HT1080 (cell line): ENCODE measurements at regions not wholly inside any gene's neighbourhood (a gene's known extent, or its start where the extent isn't known, plus 50 kb on each side); places are given as distances from the start of the nearest gene placed in this dataset.

Experiments used
- DNase-seq: peaks from one replicate; pipeline ENCODE4 v3.0.0-alpha.2; 2015; ENCODE audit warnings: low read depth

DNA sequence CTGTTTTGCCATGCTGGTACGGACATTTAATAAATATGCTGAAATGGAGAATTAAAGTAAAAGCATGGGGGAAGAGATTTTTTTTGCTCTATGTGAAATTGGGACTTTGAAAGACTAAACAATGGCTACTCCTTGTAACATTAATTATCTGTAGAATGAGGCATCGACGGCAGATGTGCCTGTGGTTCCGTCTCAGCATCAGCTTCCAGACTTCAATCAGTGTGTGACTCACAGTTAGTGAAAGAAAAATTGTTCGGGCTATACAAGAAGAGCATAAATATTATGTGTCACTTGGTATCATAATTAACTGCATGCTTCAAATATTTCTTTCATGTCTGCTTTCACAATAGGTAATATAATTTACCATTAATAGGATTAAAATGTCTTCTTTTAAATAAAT, 117.0 kb upstream of the SMIM21 start:
- DNase-seq = peak; percentile 56

DNA sequence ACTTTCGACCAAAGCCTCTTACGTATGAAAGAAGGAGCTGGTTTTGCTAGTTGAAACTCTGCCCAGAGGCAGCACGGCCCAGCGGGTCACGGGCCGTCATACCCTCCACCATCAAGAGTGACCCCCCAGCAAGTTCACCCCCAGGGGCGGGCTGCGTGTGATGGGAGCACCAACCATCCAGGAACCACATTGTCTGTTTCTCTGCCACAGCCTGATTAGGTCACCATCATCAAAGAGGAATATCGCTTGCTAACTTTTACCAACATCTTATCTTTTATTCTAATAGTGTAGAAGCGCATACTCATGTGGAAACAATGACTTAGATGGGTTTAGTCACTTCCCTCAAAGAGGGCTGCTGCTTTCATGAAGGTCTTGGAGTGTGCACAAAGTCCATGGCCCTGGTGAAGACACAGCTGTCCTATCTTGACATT, 116.6 kb upstream of the SMIM21 start:
- peak; percentile 37 for DNase-seq

DNA sequence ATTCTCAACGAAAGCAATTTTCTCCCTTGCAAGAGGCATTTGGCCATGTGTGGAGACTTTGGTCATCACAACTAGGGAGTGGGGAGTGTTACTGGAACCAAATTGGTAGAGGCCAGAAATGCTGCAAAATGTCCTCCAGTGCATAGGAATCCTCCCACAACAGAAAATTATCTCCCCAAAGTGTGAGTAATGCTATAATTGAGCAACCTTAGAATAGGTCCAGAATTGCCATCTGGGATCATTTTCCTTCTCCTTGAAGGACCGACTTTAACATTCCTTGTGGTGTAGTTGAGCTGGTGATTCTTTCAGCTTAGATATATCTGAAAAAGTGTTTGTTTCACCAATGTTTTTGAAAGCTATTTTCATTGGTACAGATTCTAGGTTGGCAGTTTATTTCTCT, 111.2 kb upstream of the SMIM21 start:
- no peak for DNase-seq

DNA sequence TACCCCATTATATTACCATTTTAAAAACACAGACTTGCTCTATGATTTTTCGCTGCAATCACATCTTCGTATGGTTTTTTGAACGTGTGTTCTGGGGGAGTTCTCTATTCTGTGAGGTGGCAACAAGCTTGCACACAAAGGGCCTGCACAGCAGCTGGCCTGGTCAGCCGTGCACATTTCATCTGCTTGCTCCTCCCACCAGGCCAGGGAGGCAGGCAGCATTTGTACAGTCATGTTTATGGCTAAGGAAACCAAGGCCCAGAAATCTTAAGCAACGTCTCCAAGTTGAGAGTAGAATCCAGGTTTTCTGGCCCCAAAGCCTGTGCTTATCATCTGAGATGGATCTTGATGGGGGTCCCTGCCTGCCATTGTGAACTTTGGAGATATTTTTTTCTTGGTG, 106.4 kb upstream of the SMIM21 start:
- DNase-seq = no peak

DNA sequence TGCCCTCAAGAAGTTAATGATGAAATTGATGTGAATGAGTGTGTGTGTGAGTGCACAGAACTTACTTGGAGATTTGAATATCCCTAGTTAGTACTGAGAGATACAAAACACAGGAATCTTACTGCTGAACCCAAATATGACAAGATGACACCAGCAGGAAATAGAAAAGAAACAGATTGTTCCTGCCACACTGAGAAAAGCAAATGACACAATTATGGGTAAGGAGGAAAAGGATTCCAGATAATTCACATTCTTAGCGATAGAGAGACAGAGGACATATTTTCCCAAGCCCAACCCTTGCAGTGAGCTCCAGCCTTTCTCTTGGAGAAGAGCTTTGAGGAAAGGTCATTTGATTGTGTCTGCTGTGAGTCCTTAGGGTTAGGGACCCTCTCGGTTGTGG, 105.7 kb upstream of the SMIM21 start:
- no peak for DNase-seq

DNA sequence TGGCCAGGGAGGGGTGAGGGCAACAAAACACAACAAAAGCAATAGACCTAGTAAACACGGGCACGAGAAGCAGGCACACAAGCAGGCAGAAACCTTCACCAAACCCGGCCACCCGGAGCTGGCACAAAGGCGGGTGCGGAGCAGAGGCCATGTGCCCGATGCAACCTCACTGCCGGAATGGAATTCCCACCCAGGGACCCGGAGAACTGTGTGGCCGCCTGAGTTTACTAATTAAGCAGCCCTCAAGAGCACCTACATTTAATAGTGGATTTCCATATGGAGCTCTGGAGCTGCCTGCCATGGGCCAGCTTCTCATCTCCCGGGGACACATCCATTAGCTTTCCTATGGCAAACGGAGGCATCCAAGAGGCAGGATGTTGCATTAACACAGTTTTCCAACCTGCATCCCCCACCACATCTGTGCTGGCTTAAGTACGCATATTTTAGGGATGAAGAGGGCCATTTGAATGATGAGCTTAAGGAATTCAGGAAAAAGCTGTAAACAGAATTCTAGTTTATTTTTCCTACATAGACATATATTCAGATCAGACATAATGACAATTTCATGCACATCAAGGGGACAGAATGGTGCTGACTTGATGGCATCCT, 104.5 kb upstream of the SMIM21 start:
- no peak for DNase-seq

DNA sequence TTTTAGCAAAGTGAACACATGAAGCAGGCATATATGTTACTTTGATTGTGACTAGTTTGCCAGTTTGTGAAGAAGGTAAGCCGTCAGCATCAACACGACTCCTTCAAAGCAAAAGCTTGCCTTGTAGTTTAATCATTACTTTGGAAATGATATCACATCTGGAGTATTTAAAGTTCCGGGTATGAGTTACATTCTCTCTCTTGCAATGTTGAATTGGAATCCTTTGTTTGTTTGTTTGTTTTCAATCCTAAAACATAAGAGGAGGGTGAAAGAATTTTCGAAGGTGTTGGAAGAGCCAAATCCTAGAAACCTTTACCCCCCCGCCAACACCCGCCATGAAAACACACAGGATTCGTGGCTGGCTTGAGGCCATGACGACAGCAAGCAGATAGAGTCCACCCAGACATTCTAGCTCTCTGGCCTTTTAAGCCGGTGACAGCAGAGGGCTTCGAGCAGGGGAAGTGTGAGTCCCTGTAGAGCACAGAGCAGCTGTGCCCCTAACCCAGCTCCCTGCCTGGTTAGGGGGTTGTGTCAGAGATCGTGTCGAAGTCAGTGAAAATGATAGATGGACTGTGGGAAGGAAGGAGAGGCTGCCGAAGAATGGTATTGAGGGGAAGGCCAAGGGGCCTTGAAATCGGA, 103.8 kb upstream of the SMIM21 start:
- DNase-seq = no peak

DNA sequence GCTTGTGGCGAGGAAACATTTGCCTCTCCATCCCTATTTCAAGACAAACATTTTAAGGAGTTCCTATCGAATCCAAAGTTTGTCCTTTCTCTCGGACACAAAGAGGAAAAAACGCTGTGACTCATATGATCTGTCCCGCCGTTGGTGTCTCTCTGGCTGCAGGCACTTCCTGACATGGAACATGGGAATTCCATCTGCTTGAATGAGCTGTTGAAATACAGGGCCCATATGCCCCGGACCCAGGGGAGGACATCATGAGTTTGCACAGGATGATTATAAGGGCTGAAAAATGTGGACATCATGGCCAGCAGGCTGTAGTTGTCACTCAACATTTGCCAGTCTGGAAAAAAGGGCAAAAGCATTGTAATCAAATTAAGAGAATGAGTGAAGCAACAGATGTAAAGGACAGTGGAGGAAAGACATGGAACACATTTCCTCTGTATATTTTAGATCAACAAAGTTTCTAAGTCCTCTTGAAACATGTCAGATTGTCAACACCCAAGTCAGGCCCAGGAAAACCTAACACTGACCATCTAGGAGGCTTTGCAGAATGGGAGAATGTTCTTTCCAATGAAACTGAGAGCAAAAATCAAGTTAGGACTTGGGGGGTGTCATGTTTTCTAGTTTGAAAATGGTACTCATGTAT, 103.2 kb upstream of the SMIM21 start:
- peak; percentile 10 for DNase-seq

DNA sequence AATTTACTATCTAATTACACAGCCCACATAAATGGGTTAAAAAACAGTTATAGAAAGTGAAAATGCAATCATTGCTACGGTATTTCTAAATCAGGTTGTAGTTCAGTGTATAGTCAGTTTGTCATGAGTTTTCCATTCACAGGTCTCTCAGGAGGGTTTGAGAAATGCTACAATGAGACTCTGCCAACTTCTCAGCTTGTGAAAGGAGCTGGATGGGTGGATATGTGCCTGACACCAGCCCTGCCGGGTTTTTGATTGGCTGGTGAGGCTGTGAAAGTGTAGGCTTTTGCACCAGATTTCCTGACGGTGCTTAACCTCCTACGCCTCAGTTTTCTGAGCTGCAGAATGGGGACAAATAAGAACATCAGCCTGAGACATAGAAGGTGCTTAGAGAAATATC, 102.6 kb upstream of the SMIM21 start:
- no peak for DNase-seq

DNA sequence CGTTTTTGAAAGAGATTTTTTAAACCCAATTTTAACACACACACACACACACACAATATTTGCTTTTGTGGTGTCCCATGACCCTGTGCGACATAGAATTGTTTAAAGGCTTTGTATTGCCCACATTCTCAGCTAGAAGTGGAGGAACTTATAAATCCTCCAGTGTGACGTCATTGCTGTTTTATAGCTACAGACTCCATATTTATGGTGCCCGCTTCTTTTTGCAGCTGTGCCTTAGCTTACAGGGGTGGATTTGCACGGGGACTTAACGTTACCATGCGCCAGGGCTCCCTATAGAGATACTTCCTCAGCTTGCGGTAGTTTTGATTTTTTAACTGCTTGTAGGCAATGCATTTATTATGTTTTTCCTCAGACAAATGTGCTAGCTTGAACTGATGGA, 101.9 kb upstream of the SMIM21 start:
- DNase-seq = no peak

DNA sequence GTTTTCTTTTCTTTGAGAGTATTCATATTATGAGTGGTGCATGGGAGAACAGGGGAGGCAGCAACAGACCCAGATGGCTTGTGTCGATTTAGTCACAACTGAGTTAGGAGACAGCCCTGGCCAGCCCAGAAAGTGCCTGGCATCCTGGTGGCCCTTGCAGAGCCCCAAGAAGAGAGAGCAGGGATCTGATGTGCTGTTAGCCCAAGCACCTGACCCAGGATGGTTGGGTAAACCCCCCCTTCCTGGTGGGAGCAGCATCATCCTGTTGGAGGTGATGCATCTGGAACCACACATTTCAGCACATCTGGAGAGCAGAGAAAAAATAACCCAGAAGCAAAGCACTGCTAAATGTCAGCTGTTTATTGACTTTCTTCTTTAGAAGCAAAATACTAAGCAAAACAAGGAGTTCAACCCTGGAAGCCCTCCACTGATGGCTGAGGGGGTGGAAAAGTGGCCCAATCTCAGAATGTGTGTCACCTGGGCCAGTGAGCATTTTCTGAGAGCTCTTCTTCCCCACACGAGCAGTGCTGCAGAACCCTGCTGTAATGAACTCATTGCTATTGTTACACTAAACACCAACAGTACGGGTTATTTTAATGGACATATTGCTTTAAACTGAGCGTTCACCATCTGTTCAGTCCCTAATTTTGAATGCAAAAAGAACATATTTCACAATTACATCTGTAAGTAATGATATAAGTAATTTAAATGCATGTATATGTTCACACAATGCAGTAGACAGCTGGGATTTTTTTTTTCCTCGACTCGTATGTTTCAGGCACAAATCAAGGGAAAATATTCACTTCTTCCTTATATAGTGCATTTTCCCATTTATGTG, 100.6 kb upstream of the SMIM21 start:
- DNase-seq = no peak

DNA sequence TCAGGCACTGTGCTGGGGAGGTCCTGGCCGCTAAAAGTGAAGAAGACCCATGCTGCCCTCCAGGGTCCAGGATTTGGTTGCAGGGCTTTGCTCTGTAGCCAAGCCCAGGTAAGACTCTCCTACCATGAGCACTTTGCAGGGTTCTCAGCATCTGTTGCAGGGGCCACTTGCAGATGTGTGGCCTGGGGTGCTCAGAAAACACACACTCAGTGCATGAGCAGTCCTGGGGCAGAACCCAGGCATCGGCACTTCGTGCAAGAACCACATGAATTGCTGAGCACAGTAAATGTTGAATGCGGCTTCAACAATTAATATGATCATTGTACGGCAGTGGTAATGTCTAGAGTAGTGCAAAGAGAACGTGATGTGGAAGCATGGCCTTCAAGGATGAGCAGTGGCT, 98.5 kb upstream of the SMIM21 start:
- no peak for DNase-seq

DNA sequence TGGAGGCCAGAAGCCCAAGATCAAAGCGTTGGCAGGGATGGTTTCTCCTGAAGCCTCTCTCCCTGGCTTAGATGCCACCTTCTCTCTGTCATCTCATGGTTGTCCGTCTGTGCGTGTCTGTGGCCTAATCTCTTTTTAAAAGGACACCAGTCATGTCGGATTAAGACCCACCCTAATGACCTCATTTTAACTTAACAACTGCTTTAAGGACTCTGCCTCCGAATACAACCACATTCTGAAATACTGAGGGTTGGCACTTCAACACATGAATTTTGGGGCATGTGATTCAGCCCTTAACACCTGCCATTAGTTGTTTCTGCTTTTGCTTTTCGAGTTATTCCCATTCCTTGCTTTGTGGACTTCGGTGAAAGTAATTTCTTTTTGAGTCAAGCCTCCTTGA, 97.8 kb upstream of the SMIM21 start:
- DNase-seq = no peak

DNA sequence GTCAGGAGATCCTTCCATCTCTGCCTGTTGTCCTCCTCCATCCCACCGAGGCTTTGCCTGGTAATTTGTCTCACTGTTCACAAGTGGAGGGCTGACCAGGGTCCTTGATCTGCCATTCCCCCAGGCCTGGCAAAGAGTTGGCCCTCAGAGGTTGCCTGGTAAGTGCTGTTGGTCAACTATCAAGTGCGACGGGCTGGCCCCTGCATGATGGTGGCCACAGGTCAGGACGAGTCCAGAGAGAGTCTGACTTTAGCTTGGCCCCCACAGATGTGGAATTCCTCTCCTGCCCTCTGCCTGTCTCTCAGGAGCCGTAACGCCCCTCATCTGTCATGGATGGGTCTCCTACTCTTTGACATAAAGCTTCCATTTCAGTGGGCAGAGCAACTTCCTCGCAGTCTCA, 97.3 kb upstream of the SMIM21 start:
- DNase-seq = no peak

DNA sequence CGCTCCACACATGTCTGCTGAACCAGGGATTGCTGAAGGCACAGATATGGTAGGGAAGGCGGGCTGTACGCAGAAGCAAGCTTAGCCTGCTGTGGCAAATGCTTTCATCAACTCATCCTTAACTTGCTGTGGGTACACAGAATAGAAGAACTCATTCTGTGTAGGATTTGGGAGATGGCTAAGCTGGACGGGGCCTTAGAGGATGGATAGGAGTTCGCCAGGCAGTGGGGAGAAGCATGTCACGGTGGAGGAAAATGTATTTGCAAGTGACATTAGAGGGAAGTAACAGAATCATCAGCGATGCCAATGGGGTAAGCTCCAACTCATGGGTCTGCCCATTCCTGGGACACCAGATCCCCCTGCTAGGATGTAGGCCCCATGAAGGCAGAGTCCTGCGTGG, 96.7 kb upstream of the SMIM21 start:
- no peak for DNase-seq

DNA sequence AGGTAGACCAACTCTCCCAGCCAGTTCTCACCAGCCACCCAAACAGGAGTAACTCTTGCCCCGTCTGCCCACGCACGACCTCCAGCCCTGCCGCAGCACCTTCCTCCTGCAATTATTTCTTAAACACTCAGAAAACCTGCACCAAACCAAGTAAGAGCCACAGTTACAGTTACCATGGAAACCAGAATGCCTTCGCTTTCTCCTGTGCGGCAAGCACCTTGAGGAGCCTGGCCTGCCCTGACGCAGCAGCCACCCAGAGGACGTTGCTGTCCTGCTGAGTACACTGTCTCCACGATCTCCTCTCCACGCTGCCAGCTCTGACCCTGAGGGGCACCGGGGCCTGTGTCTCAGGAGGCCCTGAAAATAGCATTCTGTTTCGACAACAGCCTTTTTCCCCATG, 94.3 kb upstream of the SMIM21 start:
- DNase-seq = no peak

DNA sequence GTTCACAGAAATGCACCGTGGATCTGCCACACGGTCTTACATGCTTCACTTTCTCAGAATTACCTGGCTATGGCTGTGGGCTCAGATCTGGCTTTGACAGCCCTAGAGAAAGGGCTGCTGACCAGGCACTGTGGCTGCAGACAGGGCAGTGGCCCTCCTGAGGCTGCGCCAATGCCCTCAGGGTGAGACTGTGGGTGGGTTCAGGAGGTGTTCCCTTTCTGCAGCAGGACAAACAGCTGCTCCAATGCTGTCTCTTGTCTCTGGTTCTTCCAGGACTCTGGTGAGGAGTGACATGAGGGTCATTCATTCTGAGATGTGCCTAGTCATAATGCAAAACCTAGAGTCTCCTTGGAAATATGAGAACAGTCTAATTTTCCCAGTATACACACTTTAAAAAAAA, 90.5 kb upstream of the SMIM21 start:
- DNase-seq = no peak

DNA sequence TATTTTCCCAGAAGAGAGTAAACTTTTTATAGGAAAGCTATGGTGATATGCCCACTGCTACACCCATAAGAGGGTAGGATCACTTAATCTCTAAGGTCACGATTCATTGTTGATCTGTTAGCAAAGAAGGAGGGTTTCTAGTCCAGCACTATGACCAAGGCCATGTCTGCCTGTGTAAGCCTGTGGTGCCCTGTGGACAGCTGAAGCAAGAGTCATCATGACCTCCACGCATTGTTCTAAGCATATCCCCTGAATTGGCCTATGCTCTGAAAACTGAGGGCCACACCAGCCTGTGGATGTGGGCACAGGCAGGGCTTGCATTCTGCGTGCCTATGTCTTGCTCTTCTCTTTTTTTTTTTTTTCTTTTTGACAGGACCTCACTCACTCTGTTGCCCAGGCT, 89.8 kb upstream of the SMIM21 start:
- no peak for DNase-seq

DNA sequence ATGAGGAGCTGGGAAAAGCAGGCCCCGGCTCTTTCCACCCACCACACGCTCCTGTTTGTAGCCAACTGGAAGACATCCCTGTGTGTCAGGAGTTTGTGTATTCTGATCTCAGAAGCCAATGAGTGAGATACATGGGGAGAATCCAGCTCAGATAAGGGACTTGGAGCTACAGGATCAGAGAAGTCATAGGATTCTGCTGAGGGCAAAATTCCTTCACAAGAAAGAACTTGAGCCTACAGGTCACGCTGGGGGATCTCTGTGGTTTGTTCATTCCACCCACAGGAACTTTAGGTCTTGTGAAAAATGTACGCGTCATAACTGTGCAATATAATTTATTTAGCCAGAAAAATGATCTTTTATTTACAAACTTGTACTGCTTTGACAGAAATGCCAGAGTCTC, 80.1 kb upstream of the SMIM21 start:
- no peak for DNase-seq

DNA sequence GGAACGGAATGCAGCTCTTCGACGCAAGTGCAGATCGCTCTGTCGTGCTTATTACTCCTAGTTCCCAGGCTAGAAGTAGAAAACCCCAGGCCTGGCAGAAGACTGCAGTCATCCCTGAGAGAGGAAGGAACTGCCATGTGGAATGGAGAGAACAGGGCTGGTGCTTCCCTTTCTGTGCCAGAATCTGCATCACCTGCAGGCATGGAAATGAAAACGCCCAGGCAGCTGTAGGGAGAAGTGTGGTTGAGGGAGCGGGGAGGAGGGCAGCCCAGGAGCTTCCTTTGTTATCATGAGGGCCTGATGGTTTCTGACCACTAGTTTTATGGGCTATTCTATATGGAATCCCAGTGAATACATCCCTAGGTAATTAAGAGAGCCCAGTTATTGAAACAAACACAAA, 79.4 kb upstream of the SMIM21 start:
- no peak for DNase-seq

DNA sequence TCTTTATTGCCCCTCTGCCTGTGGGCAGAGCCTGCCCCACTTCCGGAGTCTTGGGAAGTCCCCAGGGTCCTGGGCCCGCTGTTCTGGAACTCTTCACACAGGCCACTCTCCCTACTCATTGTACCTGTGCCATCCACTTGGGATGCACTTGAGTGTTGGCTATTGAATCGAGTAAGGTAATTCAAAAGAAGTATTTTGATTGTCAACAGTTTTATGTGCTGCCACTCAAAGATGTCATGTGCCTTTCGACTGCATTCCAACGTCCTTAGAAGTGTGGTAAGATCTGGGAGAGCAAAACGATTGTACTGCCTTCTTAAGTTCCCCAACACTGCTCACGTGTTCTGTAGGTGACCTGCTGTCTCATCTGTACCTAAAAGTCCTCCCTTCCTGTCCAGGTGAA, 77.0 kb upstream of the SMIM21 start:
- DNase-seq = no peak

DNA sequence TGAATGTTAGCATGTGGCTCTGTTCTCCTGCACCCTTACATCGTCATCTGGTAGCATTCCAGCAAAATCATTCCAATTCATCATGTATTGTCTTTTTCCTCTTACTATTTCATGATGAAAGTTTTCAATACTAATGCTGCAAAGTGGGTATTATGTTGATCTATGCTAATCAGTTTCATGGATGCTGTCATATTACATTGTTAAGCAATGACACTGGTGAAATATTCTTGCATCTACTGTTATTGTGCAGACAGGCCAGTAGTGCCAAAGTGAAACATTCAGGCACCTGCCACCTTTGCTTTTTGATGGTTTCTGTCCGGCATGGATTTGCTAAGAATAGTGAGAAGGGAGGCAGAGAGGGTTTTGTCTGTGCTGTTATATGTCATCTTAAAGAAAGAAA, 76.1 kb upstream of the SMIM21 start:
- no peak for DNase-seq
